Loucy (cell line): ENCODE measurements at regions not wholly inside any gene's neighbourhood (a gene's known extent, or its start where the extent isn't known, plus 50 kb on each side); places are given as distances from the start of the nearest gene placed in this dataset.

Source experiments
- H2AFZ ChIP-seq: fragments of 200-600 bp; sonication (generic); 2 replicates; pipeline ENCODE4 v1.6.0; 2016; ENCODE audit warnings: antibody characterized with exemption, mild to moderate bottlenecking, low read length, moderate library complexity
- H3F3A ChIP-seq: fragments of 200-600 bp; 2 replicates; pipeline ENCODE4 v1.6.0; 2016; ENCODE audit warnings: antibody characterized with exemption, low read depth, mild to moderate bottlenecking
- H3K27me3 ChIP-seq: fragments of 200-600 bp; sonication (generic); 2 replicates; pipeline ENCODE4 v1.6.1; 2014; ENCODE audit warnings: low read length, mild to moderate bottlenecking; ENCODE audit not compliant: insufficient read depth, poor library complexity, severe bottlenecking
- H3K36me3 ChIP-seq: fragments of 200-600 bp; sonication (generic); 2 replicates; pipeline ENCODE4 v1.6.1; 2016; ENCODE audit warnings: low read length; ENCODE audit not compliant: insufficient read depth
- H3K4me1 ChIP-seq: fragments of 200-600 bp; sonication (generic); 2 replicates; pipeline ENCODE4 v1.5.1; 2014; ENCODE audit warnings: low read length, mild to moderate bottlenecking; ENCODE audit not compliant: insufficient read depth, poor library complexity, severe bottlenecking
- H3K4me2 ChIP-seq: fragments of 200-600 bp; sonication (generic); 2 replicates; pipeline ENCODE4 v1.6.0; 2014; ENCODE audit warnings: antibody characterized with exemption, low read length, low read depth, mild to moderate bottlenecking; ENCODE audit not compliant: poor library complexity, severe bottlenecking
- H3K4me3 ChIP-seq: fragments of 200-600 bp; sonication (generic); 2 replicates; pipeline ENCODE4 v1.5.1; 2014; ENCODE audit warnings: low read length, mild to moderate bottlenecking, mixed read lengths; ENCODE audit not compliant: poor library complexity, severe bottlenecking
- H3K79me2 ChIP-seq: fragments of 200-600 bp; sonication (generic); 2 replicates; pipeline ENCODE4 v1.6.1; 2014; ENCODE audit warnings: low read length; ENCODE audit not compliant: insufficient read depth
- H3K9ac ChIP-seq: fragments of 200-600 bp; sonication (generic); 2 replicates; pipeline ENCODE4 v1.6.0; 2014; ENCODE audit warnings: mild to moderate bottlenecking, low read depth, low read length, moderate library complexity; ENCODE audit not compliant: poor library complexity, severe bottlenecking
- H3K9me2 ChIP-seq: fragments of 200-600 bp; sonication (generic); replicated peaks from 2 replicates; pipeline ENCODE4 v1.6.1; 2016; ENCODE audit warnings: low read depth, low read length, mixed read lengths
- H3K9me3 ChIP-seq: fragments of 200-600 bp; sonication (generic); 2 replicates; pipeline ENCODE4 v1.6.1; 2014; ENCODE audit warnings: mild to moderate bottlenecking, antibody characterized with exemption, low read length, low read depth; ENCODE audit not compliant: insufficient read depth
- H4K20me1 ChIP-seq: fragments of 200-600 bp; sonication (generic); 2 replicates; pipeline ENCODE4 v1.6.0; 2014; ENCODE audit warnings: antibody characterized with exemption, low read length, mild to moderate bottlenecking; ENCODE audit not compliant: insufficient read depth, poor library complexity, severe bottlenecking
- CTCF ChIP-seq: fragments of 200-600 bp; sonication (generic); conservative IDR thresholded peaks from 2 replicates; pipeline ENCODE4 v1.5.1; 2014; ENCODE audit warnings: mild to moderate bottlenecking, antibody characterized with exemption, low read length
- EZH2phosphoT487 ChIP-seq: fragments of 200-600 bp; IDR thresholded peaks from 2 replicates; pipeline ENCODE4 v1.6.1; 2018; ENCODE audit warnings: antibody characterized with exemption, mild to moderate bottlenecking, moderate library complexity, borderline replicate concordance

- Histone ChIP-seq H3K27me3 (no peaks in the 10 kb centered on the region), H3K9me3 (peaks cover 9% of the 10 kb centered on the region; the same call in 1 of the 2 replicates), H3K9me2 (no peaks in the 10 kb centered on the region), H3K4me1 (no peaks in the 10 kb centered on the region), H2AFZ (no peak overlapping the region), H3K36me3 (no peaks in the 10 kb centered on the region), H3K4me3 (no peak overlapping the region), H3K9ac (no peak overlapping the region), H3K4me2 (no peak overlapping the region), H3F3A (no peaks in the 10 kb centered on the region), H3K79me2 (no peaks in the 10 kb centered on the region), H4K20me1 (no peaks in the 10 kb centered on the region)
- no peak for TF ChIP-seq EZH2phosphoT487
- TF ChIP-seq CTCF = no peak
These were observed 800.8 kb upstream of the SALL3 start for GRCh38 chr18:78178812-78179211.

- H3K9ac ChIP-seq = no peak overlapping the region
- H3K4me1 ChIP-seq = no peaks in the 10 kb centered on the region
- H2AFZ ChIP-seq = no peak overlapping the region
- no peak overlapping the region for H3K4me3 ChIP-seq
- no peaks in the 10 kb centered on the region for H3K27me3 ChIP-seq
- no peaks in the 10 kb centered on the region for H4K20me1 ChIP-seq
- H3K79me2 ChIP-seq = no peaks in the 10 kb centered on the region
- TF ChIP-seq EZH2phosphoT487 (no peak), CTCF (no peak)
- no peaks in the 10 kb centered on the region for H3K36me3 ChIP-seq
- H3K4me2 ChIP-seq = no peak overlapping the region
- H3K9me2 ChIP-seq = no peaks in the 10 kb centered on the region
- no peaks in the 10 kb centered on the region for H3F3A ChIP-seq
- H3K9me3 ChIP-seq = 0 out of 2 replicates have a peak, but pooled peaks cover 6% of the 10 kb centered on the region
These were observed 798.9 kb upstream of the SALL3 start for GRCh38 chr18:78180741-78181140.

- no peaks in the 10 kb centered on the region for H3K79me2 ChIP-seq
- H3F3A ChIP-seq = no peaks in the 10 kb centered on the region
- H4K20me1 ChIP-seq = no peaks in the 10 kb centered on the region
- H2AFZ ChIP-seq = no peak overlapping the region
- no peaks in the 10 kb centered on the region for H3K36me3 ChIP-seq
- no peak overlapping the region for H3K9ac ChIP-seq
- no peaks in the 10 kb centered on the region for H3K9me2 ChIP-seq
- H3K9me3 ChIP-seq = 0 out of 2 replicates have a peak, but pooled peaks cover 6% of the 10 kb centered on the region
- no peak overlapping the region for H3K4me2 ChIP-seq
- no peak overlapping the region for H3K4me3 ChIP-seq
- no peaks in the 10 kb centered on the region for H3K27me3 ChIP-seq
- TF ChIP-seq CTCF = no peak
- TF ChIP-seq EZH2phosphoT487 = no peak
- no peaks in the 10 kb centered on the region for H3K4me1 ChIP-seq
These were observed 795.8 kb upstream of the SALL3 start for GRCh38 chr18:78183815-78184214.
